Loucy (cell line): ENCODE measurements at regions not wholly inside any gene's neighbourhood (a gene's known extent, or its start where the extent isn't known, plus 50 kb on each side); places are given as distances from the start of the nearest gene placed in this dataset.

ENCODE experiments used
- H2AFZ ChIP-seq: fragments of 200-600 bp; sonication (generic); 2 replicates; pipeline ENCODE4 v1.6.0; 2016; ENCODE audit warnings: antibody characterized with exemption, mild to moderate bottlenecking, low read length, moderate library complexity
- H3F3A ChIP-seq: fragments of 200-600 bp; 2 replicates; pipeline ENCODE4 v1.6.0; 2016; ENCODE audit warnings: antibody characterized with exemption, low read depth, mild to moderate bottlenecking
- H3K27me3 ChIP-seq: fragments of 200-600 bp; sonication (generic); 2 replicates; pipeline ENCODE4 v1.6.1; 2014; ENCODE audit warnings: low read length, mild to moderate bottlenecking; ENCODE audit not compliant: insufficient read depth, poor library complexity, severe bottlenecking
- H3K36me3 ChIP-seq: fragments of 200-600 bp; sonication (generic); 2 replicates; pipeline ENCODE4 v1.6.1; 2016; ENCODE audit warnings: low read length; ENCODE audit not compliant: insufficient read depth
- H3K4me1 ChIP-seq: fragments of 200-600 bp; sonication (generic); 2 replicates; pipeline ENCODE4 v1.5.1; 2014; ENCODE audit warnings: low read length, mild to moderate bottlenecking; ENCODE audit not compliant: insufficient read depth, poor library complexity, severe bottlenecking
- H3K4me2 ChIP-seq: fragments of 200-600 bp; sonication (generic); 2 replicates; pipeline ENCODE4 v1.6.0; 2014; ENCODE audit warnings: antibody characterized with exemption, low read length, low read depth, mild to moderate bottlenecking; ENCODE audit not compliant: poor library complexity, severe bottlenecking
- H3K4me3 ChIP-seq: fragments of 200-600 bp; sonication (generic); 2 replicates; pipeline ENCODE4 v1.5.1; 2014; ENCODE audit warnings: low read length, mild to moderate bottlenecking, mixed read lengths; ENCODE audit not compliant: poor library complexity, severe bottlenecking
- H3K79me2 ChIP-seq: fragments of 200-600 bp; sonication (generic); 2 replicates; pipeline ENCODE4 v1.6.1; 2014; ENCODE audit warnings: low read length; ENCODE audit not compliant: insufficient read depth
- H3K9ac ChIP-seq: fragments of 200-600 bp; sonication (generic); 2 replicates; pipeline ENCODE4 v1.6.0; 2014; ENCODE audit warnings: mild to moderate bottlenecking, low read depth, low read length, moderate library complexity; ENCODE audit not compliant: poor library complexity, severe bottlenecking
- H3K9me2 ChIP-seq: fragments of 200-600 bp; sonication (generic); replicated peaks from 2 replicates; pipeline ENCODE4 v1.6.1; 2016; ENCODE audit warnings: low read depth, low read length, mixed read lengths
- H3K9me3 ChIP-seq: fragments of 200-600 bp; sonication (generic); 2 replicates; pipeline ENCODE4 v1.6.1; 2014; ENCODE audit warnings: mild to moderate bottlenecking, antibody characterized with exemption, low read length, low read depth; ENCODE audit not compliant: insufficient read depth
- H4K20me1 ChIP-seq: fragments of 200-600 bp; sonication (generic); 2 replicates; pipeline ENCODE4 v1.6.0; 2014; ENCODE audit warnings: antibody characterized with exemption, low read length, mild to moderate bottlenecking; ENCODE audit not compliant: insufficient read depth, poor library complexity, severe bottlenecking
- EZH2phosphoT487 ChIP-seq: fragments of 200-600 bp; IDR thresholded peaks from 2 replicates; pipeline ENCODE4 v1.6.1; 2018; ENCODE audit warnings: antibody characterized with exemption, mild to moderate bottlenecking, moderate library complexity, borderline replicate concordance
- TF ChIP-seq, protein P1 (sequence below): fragments of 200-600 bp; sonication (generic); conservative IDR thresholded peaks from 2 replicates; pipeline ENCODE4 v1.5.1; 2014; ENCODE audit warnings: mild to moderate bottlenecking, antibody characterized with exemption, low read length

DNA sequence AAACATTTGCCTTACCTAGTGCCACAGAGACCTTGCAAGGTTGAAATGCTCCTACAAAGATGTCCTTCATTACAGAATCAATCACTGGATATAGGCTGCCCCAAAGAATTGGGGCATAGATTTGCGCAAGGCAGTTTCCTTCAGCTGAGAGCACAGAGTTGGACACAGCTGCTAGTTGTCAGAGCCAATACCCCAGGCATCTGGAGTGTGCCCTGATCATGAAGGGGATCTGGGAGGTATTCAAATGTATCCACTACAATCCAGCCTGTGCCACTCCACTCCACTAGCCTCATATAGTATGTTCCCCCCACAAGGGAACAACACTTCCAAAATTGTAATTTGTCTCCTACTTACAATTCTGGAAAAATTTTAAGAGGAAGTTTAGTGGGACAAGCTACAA is 62.3 kb upstream of the ITPRID2 start:
- Histone ChIP-seq H4K20me1 (no peaks in the 10 kb centered on the region), H3K79me2 (no peaks in the 10 kb centered on the region), H3K9me3 (no peaks in the 10 kb centered on the region), H3K27me3 (no peaks in the 10 kb centered on the region), H3K36me3 (no peaks in the 10 kb centered on the region), H3K9me2 (no peaks in the 10 kb centered on the region), H3K9ac (no peak overlapping the region), H2AFZ (no peak overlapping the region), H3F3A (no peaks in the 10 kb centered on the region), H3K4me2 (no peak overlapping the region), H3K4me1 (peaks cover 7% of the 10 kb centered on the region), H3K4me3 (no peak overlapping the region)
- TF ChIP-seq EZH2phosphoT487: no peak
- TF ChIP-seq, protein P1, sequence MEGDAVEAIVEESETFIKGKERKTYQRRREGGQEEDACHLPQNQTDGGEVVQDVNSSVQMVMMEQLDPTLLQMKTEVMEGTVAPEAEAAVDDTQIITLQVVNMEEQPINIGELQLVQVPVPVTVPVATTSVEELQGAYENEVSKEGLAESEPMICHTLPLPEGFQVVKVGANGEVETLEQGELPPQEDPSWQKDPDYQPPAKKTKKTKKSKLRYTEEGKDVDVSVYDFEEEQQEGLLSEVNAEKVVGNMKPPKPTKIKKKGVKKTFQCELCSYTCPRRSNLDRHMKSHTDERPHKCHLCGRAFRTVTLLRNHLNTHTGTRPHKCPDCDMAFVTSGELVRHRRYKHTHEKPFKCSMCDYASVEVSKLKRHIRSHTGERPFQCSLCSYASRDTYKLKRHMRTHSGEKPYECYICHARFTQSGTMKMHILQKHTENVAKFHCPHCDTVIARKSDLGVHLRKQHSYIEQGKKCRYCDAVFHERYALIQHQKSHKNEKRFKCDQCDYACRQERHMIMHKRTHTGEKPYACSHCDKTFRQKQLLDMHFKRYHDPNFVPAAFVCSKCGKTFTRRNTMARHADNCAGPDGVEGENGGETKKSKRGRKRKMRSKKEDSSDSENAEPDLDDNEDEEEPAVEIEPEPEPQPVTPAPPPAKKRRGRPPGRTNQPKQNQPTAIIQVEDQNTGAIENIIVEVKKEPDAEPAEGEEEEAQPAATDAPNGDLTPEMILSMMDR: no peak

DNA sequence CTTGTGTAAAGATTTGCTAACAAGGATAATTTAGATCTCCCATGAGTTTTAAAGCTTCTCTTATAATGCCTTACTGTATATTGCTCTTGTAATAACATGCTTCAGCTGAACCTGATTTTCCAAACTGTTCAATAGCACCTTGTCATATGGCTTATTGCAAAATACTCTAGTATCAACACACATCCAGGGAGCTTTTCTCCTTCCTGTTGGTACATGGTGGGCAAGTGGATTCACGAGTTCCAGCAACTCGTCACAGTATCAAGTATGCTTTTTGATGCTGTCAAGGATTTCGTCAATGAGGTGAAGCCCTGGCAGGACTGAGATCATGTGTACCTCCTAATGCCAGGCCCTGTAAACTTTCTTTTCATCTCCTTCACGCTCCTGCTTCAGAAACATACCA is 59.5 kb upstream of the ITPRID2 start:
- H3K79me2 ChIP-seq: no peaks in the 10 kb centered on the region
- H2AFZ ChIP-seq: no peak overlapping the region
- H3K9me2 ChIP-seq: no peaks in the 10 kb centered on the region
- peaks cover 4% of the 10 kb centered on the region for H3K4me1 ChIP-seq
- TF ChIP-seq, protein P1: no peak
- no peak for TF ChIP-seq EZH2phosphoT487
- no peaks in the 10 kb centered on the region for H4K20me1 ChIP-seq
- H3K4me3 ChIP-seq: no peak overlapping the region
- H3K36me3 ChIP-seq: no peaks in the 10 kb centered on the region
- H3F3A ChIP-seq: no peaks in the 10 kb centered on the region
- no peak overlapping the region for H3K4me2 ChIP-seq
- H3K27me3 ChIP-seq: no peaks in the 10 kb centered on the region
- no peak overlapping the region for H3K9ac ChIP-seq
- H3K9me3 ChIP-seq: no peaks in the 10 kb centered on the region; the same call in 1 of the 2 replicates

DNA sequence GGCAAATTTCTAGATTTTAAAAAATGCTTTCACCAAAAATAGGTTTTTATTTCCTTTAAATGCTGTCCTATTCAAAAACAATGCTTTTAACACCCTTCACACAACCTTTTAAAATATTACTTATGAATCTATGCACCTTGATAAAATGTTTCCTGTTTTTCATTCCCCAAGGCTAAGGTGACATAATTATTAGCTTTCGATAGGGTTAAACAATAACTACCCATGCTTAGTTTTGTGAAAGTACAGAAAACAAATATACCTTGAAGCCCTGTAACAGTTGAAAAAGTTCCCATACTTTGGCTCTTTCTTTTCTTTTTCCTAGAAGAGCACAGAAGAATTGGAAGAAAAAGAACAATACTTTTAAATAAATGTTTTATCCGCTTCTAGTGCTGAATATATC is 54.9 kb upstream of the ITPRID2 start:
- no peaks in the 10 kb centered on the region; the same call in 1 of the 2 replicates for H3K9me3 ChIP-seq
- no peak overlapping the region for H2AFZ ChIP-seq
- no peaks in the 10 kb centered on the region for H3K79me2 ChIP-seq
- no peaks in the 10 kb centered on the region for H4K20me1 ChIP-seq
- TF ChIP-seq, protein P1: no peak
- TF ChIP-seq EZH2phosphoT487: no peak
- H3F3A ChIP-seq: no peaks in the 10 kb centered on the region
- no peak overlapping the region for H3K4me3 ChIP-seq
- H3K4me2 ChIP-seq: no peak overlapping the region
- no peaks in the 10 kb centered on the region for H3K36me3 ChIP-seq
- H3K9ac ChIP-seq: no peak overlapping the region
- no peaks in the 10 kb centered on the region for H3K9me2 ChIP-seq
- H3K4me1 ChIP-seq: no peaks in the 10 kb centered on the region
- H3K27me3 ChIP-seq: no peaks in the 10 kb centered on the region
